ENCODE measurements at regions not wholly inside any gene's neighbourhood (a gene's known extent, or its start where the extent isn't known, plus 50 kb on each side); places are given as distances from the start of the nearest gene placed in this dataset.

- ATAC-seq (no peak), DNase-seq (no peak)
- H3K36me3 ChIP-seq (ENCODE audit: control insufficient read depth, insufficient read depth, low read length) = no peaks in the 10 kb centered on the region
- intact Hi-C loops (cut with micrococcal nuclease) = no loop called here
- no peak overlapping the region for H3K4me3 ChIP-seq (ENCODE audit: low read length)
- TF ChIP-seq CTCF (IDR thresholded peaks at IDR 0.05) = no peak
- H3K4me1 ChIP-seq (ENCODE audit: control insufficient read depth, insufficient read depth, low read length) = no peaks in the 10 kb centered on the region
- no peak overlapping the region for H3K27ac ChIP-seq (ENCODE audit: low read length)
- peaks cover 3% of the 10 kb centered on the region for H3K27me3 ChIP-seq (ENCODE audit: control insufficient read depth, insufficient read depth, low read length)
- H3K4me1 Mint-ChIP-seq = peaks cover 12% of the 10 kb centered on the region in 2 donors
- H3K4me3 Mint-ChIP-seq = no peak overlapping the region
- WGBS (ENCODE audit: insufficient coverage) = 89% methylated on average over 1 of the region's 1 CpG
- H3K9me3 Mint-ChIP-seq = no peaks in the 10 kb centered on the region
- no peaks in the 10 kb centered on the region for H3K9me3 ChIP-seq (ENCODE audit: control insufficient read depth, insufficient read depth, low read length)
- no peaks in the 10 kb centered on the region for H3K36me3 Mint-ChIP-seq
- peaks cover 15 to 16% of the 10 kb centered on the region in 2 donors for H3K27me3 Mint-ChIP-seq (ENCODE audit: low read depth in 2 of 2)
- no peak overlapping the region for H3K27ac Mint-ChIP-seq
Measured at GRCh38 chr6:25220857-25221256, 58.3 kb upstream of the CARMIL1 start.

GRCh38 chr6:25222006-25222678 is 57.0 kb upstream of the CARMIL1 start:
- H3K27me3 ChIP-seq (ENCODE audit: control insufficient read depth, insufficient read depth, low read length) = peaks cover 3% of the 10 kb centered on the region

GRCh38 chr6:25223490-25223991 is 55.6 kb upstream of the CARMIL1 start:
- H3K36me3 Mint-ChIP-seq = no peaks in the 10 kb centered on the region
- DNase-seq (peak; percentile 47 to 83), ATAC-seq (peak; percentile 65 to 82 (median 72))
- Histone ChIP-seq H3K27me3 (ENCODE audit: control insufficient read depth, insufficient read depth, low read length) (peaks cover 3% of the 10 kb centered on the region), H3K9me3 (ENCODE audit: control insufficient read depth, insufficient read depth, low read length) (no peaks in the 10 kb centered on the region), H3K27ac (ENCODE audit: low read length) (no peak overlapping the region), H3K4me1 (ENCODE audit: control insufficient read depth, insufficient read depth, low read length) (no peaks in the 10 kb centered on the region), H3K4me3 (ENCODE audit: low read length) (no peak overlapping the region), H3K36me3 (ENCODE audit: control insufficient read depth, insufficient read depth, low read length) (no peaks in the 10 kb centered on the region)
- intact Hi-C loops (cut with micrococcal nuclease) = loop anchor here (1.0 kb wide), 3 partner anchors 267 to 379 kb away; no protein-coding TSS in a partner anchor
- TF ChIP-seq CTCF (IDR thresholded peaks at IDR 0.05) = peak; percentile 89
- no peaks in the 10 kb centered on the region for H3K9me3 Mint-ChIP-seq
- H3K27ac Mint-ChIP-seq = no peak overlapping the region
- H3K4me3 Mint-ChIP-seq = peak overlapping the region; percentile 49
- H3K27me3 Mint-ChIP-seq (ENCODE audit: low read depth in 2 of 2) = peaks cover 15 to 17% of the 10 kb centered on the region in 2 donors
- WGBS (ENCODE audit: insufficient coverage) = 17% methylated on average over 2 of the region's 4 CpGs
- H3K4me1 Mint-ChIP-seq = peaks cover 12% of the 10 kb centered on the region in 2 donors

More at GRCh38 chr6:25222006-25222678, 57.0 kb upstream of the CARMIL1 start:
- no peaks in the 10 kb centered on the region for H3K36me3 ChIP-seq (ENCODE audit: control insufficient read depth, insufficient read depth, low read length)
- no peaks in the 10 kb centered on the region for H3K36me3 Mint-ChIP-seq
- H3K27ac ChIP-seq (ENCODE audit: low read length) = no peak overlapping the region
- H3K4me3 ChIP-seq (ENCODE audit: low read length) = no peak overlapping the region
- no peak overlapping the region for H3K4me3 Mint-ChIP-seq
- no peaks in the 10 kb centered on the region for H3K9me3 ChIP-seq (ENCODE audit: control insufficient read depth, insufficient read depth, low read length)
- H3K27ac Mint-ChIP-seq = no peak overlapping the region
- H3K4me1 Mint-ChIP-seq = peaks cover 12% of the 10 kb centered on the region in 2 donors
- no peak for DNase-seq
- peaks cover 15 to 17% of the 10 kb centered on the region in 2 donors for H3K27me3 Mint-ChIP-seq (ENCODE audit: low read depth in 2 of 2)
- H3K9me3 Mint-ChIP-seq = no peaks in the 10 kb centered on the region
- H3K4me1 ChIP-seq (ENCODE audit: control insufficient read depth, insufficient read depth, low read length) = no peaks in the 10 kb centered on the region
- no peak for TF ChIP-seq CTCF (IDR thresholded peaks at IDR 0.05)
- intact Hi-C loops (cut with micrococcal nuclease) = no loop called here
- no peak for ATAC-seq

GRCh38 chr6:25224242-25224641 is 54.9 kb upstream of the CARMIL1 start:
- H3K27ac Mint-ChIP-seq = no peak overlapping the region
- TF ChIP-seq CTCF (IDR thresholded peaks at IDR 0.05) = no peak
- no peaks in the 10 kb centered on the region for H3K4me1 ChIP-seq (ENCODE audit: control insufficient read depth, insufficient read depth, low read length)
- no peaks in the 10 kb centered on the region for H3K36me3 Mint-ChIP-seq
- no peak overlapping the region for H3K4me3 ChIP-seq (ENCODE audit: low read length)
- H3K9me3 Mint-ChIP-seq = no peaks in the 10 kb centered on the region
- H3K9me3 ChIP-seq (ENCODE audit: control insufficient read depth, insufficient read depth, low read length) = no peaks in the 10 kb centered on the region
- H3K27me3 ChIP-seq (ENCODE audit: control insufficient read depth, insufficient read depth, low read length) = peaks cover 3% of the 10 kb centered on the region
- intact Hi-C loops (cut with micrococcal nuclease) = no loop called here
- DNase-seq (no peak), ATAC-seq (no peak)
- H3K27ac ChIP-seq (ENCODE audit: low read length) = no peak overlapping the region
- peaks cover 15 to 17% of the 10 kb centered on the region in 2 donors for H3K27me3 Mint-ChIP-seq (ENCODE audit: low read depth in 2 of 2)
- H3K36me3 ChIP-seq (ENCODE audit: control insufficient read depth, insufficient read depth, low read length) = no peaks in the 10 kb centered on the region
- 90% methylated on average over 4 of the region's 4 CpGs for WGBS (ENCODE audit: insufficient coverage)
- peak overlapping the region; percentile 49 for H3K4me3 Mint-ChIP-seq
- peaks cover 12% of the 10 kb centered on the region in 2 donors for H3K4me1 Mint-ChIP-seq

All from natural killer cell (primary cell).